Germinal center (tissue), 1 donor: ENCODE measurements at regions not wholly inside any gene's neighbourhood (a gene's known extent, or its start where the extent isn't known, plus 50 kb on each side); places are given as distances from the start of the nearest gene placed in this dataset.
"Not testable (repeated sequence)": the region's sequence is repeated elsewhere in the genome, so short reads cannot be mapped to it uniquely, and the experiment has no call there.

Experiments
- DNase-seq: peaks from one replicate; pipeline ENCODE4 v3.0.0; 2012; ENCODE audit warnings: mixed read lengths, low spot score

DNA sequence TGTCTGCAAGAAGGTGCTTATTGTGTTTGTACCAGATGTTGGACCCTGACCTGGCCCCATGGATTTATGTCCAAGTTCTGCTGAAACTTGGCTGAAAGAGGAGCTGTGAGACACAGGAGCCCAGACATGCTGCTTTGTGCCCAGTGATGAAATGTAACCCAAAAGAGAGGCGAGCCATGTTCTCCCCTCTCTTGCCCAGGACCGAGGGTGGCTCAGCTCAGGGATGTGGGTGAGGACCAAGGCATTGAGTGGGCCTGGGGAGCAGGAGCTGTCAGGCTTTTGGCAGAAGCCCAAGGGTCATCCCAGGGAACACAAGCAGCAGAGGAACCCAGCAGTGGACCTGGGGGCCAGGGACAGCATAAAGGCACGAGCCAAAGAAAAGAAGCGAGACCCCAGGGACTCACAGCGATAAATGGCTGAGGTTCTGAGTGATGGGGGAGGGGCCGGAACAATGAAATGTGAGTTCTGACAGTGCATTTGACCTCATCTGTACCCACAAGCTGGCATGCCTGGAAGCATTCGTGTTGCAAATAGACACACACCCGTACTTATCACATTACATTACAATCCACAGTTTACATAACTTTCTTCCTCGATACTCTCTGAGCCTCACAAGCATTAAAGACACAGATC lies 363.4 kb upstream of the JARID2 start:
- no peak for DNase-seq

DNA sequence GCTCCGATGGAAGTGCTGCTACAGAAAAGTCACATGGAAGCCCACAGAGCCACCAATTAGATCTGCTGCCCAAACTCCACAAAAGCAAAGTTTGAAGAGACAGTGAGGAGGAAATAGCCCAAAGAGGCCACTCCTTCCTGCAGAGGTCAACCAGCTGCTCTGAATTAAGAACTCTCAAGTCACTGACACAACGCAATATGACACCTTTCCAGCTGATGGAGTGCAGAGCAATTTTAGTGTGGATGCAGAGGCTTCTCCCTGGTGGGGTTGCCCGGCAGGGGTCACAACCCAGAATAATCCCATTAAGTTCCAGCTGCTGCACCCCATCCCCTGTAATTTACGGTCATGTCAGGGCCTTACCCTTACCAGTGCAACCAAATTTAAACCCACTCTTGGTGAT lies 361.9 kb upstream of the JARID2 start:
- no peak for DNase-seq

- DNase-seq = no peak
Measured at GRCh38 chr6:14885498-14885897, 360.4 kb upstream of the JARID2 start.

GRCh38 chr6:14887181-14887580 lies 358.7 kb upstream of the JARID2 start:
- no peak for DNase-seq

GRCh38 chr6:14887986-14888574 lies 357.8 kb upstream of the JARID2 start:
- no peak for DNase-seq

GRCh38 chr6:14888575-14889000 lies 357.3 kb upstream of the JARID2 start:
- DNase-seq = no peak

DNA sequence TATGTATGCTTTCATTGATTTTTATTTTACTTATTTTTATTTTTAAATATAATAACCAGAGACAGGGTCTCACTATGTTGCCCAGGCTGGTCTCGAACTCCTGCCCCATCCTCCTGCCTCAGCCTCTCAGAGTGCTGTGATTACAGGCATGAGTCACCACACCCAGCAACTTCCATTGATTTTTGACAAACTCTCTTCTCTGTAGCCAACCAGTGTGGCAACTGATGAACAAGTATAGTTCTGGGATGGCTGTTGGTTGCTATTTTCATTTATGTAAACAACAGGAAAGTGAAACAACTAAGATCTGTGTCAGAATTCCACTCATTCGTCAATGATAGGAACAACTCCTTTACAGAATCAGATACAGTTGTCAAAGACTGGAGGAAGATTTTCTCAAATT lies 356.7 kb upstream of the JARID2 start:
- no peak for DNase-seq

DNA sequence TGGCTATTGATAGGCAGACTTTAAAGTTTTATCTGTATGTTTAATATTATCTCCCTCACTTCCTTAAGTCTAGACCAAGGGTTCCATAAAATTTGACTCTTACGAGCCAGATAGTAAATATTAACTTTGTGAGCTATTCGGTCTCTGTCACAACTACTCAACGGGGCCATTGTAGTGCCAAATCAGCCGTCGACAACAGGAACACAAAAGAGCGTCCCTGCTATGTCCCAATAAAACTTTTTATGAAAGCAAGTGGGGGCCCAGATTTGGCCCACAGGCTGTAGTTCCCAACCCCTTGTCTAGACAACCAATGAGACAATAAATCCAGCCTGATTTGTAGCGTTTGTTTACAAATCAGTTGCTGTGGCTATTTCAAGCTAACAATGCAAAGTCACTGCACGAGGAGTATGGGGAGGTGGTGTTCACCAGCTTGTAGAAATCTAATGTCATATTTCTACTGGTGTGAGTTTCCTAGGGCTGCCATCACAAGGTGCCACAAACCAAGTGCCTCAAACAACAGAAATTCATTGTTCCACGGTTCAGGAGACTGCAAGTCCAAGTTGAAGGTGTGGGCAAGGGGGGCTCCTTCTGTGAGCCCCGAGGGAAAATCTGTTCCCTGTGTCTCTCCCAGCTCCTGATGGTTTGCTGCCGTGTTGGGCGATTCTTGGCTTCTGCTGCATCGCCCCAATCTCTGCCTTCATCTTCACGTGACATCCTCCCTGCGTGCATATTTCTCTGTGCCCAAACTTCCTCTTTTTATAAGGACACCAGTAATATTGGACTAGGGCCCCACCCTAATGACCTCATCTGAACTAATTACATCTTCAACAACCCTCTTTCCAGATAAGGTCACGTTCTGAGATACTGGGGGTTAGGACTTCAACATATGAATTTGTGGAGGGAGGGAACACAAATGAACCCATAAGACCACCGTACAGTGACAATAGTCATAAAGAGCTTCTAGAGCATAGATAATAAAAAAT lies 356.0 kb upstream of the JARID2 start:
- DNase-seq = no peak

- DNase-seq = not testable (repeated sequence)
Measured at GRCh38 chr6:14891820-14892375, 354.0 kb upstream of the JARID2 start.

GRCh38 chr6:14894105-14894504 lies 351.8 kb upstream of the JARID2 start:
- no peak for DNase-seq

- DNase-seq = no peak
Measured at GRCh38 chr6:14896475-14896874, 349.4 kb upstream of the JARID2 start.

GRCh38 chr6:14897831-14898230 lies 348.0 kb upstream of the JARID2 start:
- no peak for DNase-seq

- DNase-seq = not testable (repeated sequence)
Measured at GRCh38 chr6:14899441-14899840, 346.4 kb upstream of the JARID2 start.

DNA sequence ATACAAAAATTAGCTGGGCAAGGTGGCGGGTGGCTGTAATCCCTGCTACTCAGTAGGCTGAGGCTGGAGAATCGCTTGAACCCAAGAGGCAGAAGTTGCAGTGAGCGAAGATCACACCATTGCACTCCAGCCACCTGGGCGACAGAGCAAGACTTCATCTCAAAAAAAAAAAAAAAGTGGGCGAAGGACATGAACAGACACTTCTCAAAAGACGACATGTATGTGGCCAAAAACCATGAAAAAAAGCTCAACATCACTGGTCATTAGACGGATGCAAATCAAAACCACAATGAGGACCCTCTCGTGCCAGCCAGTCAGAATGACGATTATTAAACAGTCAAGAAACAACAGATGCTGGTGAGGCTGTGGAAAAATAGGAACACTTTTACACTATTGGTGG lies 344.9 kb upstream of the JARID2 start:
- DNase-seq = no peak

DNA sequence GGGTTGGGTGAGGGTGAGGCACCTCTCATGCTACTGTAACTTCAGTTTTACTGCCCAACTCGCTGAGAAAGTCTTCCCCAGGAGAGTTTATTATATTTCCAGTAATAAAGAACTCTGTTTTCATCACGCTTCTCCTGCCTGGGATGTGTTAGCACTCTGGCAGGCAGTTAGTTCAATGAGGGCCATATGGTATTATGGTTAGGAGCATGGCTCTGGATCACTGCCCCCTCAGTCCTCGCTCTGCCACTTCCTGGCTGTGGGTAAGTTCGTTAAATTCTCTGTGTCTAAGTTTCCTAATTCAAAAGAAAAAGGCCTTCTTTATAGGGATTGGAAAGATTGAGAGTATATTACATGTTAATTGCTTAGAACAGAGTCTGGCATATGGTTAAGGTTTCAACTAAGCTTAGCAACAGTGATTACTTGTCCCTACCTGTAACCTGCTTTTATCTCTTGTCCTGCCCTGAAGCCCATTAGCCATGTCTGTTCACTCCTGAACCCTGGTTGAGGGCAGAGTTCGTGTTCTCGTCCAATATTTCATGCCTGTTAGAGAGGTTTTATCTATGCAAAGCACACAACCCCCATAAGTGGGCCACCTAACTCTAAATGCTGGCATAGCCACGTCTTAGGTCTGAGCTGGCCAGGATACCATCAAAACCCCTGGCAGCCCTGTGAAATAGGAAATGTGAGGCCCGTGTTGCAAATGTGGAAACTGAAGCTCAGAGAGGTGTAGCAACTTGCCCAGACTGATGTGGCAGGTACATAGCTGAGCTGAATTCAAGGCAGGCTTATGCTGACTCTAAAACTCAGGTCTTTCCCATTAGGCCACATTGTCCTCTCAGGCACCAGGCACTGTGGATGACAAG lies 342.5 kb upstream of the JARID2 start:
- no peak for DNase-seq

DNA sequence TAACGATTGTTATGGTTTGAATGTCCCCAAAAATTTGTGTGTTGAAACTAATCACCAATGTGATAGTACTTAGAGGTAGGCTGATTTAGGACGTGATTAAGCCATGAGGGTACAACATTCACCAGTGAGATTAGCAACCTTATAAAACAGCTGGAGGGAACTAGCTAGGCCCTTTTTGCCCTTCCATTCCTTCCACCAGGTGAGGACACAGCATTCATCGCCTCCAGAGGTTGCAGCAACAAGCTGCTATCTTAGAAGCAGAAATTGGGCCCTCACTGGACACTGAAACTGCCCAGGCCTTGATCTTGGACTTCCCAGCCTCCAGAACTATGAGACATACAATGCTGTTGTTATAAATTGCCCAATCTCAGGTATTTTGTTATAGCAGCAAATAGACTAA lies 340.7 kb upstream of the JARID2 start:
- no peak for DNase-seq

GRCh38 chr6:14906621-14907020 lies 339.2 kb upstream of the JARID2 start:
- no peak for DNase-seq

GRCh38 chr6:14910692-14911547 lies 334.9 kb upstream of the JARID2 start:
- DNase-seq = peak; percentile 62

GRCh38 chr6:14912226-14912625 lies 333.6 kb upstream of the JARID2 start:
- DNase-seq = no peak

DNA sequence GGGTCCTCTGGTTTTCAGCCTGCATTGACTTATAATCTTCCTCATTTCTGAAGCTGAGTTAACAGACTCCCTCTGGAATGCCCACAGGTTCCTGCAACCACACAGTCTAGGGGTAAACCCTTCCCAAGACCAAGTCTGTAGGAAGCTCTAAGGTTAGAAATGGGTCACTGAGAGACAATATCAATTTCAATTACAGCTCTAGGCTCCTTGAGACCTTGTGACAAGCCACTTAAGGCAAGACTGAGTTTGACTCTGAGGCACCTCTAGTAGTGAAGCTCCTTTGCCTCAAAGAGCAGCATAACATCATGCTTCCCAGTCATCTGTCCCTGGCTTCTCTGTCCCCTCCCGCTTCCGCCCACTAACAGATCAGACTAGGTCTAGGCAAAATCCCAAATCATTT lies 333.2 kb upstream of the JARID2 start:
- no peak for DNase-seq

DNA sequence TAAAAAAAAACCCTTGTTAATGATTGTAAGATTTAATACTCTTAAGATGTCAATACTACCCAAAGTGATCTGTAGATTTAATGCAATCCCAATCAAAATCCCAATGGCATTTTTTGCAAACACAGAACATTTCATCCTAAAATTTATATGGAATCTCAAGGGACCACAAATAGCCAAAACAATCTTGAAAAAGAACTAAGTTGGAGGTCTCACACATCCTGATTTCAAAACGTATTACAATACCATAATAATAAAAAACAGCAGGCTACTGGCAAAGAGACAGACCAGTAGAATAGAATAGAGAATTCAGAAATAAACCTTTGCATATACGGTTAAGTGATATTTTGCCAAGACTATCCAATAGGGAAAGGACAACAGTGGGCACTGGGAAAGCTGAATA lies 331.9 kb upstream of the JARID2 start:
- no peak for DNase-seq
